ENCODE measurements at regions not wholly inside any gene's neighbourhood (a gene's known extent, or its start where the extent isn't known, plus 50 kb on each side); places are given as distances from the start of the nearest gene placed in this dataset.

DNA sequence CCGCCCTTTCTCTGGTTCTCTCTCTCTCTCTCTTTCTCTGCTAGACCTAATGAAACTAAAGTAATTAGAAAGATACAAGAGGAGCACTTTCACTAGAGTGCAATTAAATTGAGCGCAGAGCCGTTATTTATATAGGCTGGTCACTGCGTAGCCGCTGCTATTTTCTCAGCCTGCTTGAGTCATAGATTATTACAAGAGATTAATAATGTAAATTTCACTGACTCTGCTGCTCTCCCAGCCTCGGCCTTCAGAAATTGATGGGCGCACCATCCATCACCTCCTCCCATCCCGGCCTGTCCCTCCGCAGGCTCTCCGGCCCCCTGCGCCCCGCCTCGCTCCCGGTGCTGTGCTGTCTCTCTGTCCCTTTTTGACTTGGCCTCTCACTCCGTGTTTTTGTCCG lies 268.0 kb upstream of the MVB12B start:
- no peaks in the 10 kb centered on the region for H3K36me3 ChIP-seq (ENCODE audit: control insufficient read depth in 2 of 2, extremely low read depth in 1 of 2, insufficient read depth in 2 of 2, low read length in 2 of 2)
- no peak for FAIRE-seq
- no peak overlapping the region for H3K4me2 ChIP-seq (ENCODE audit: control insufficient read depth, extremely low read depth, insufficient read depth, low read depth, low read length)
- H3K9me1 ChIP-seq (ENCODE audit: control insufficient read depth, extremely low read depth, insufficient read depth, low read length) = no peaks in the 10 kb centered on the region
- no peaks in the 10 kb centered on the region for H4K20me1 ChIP-seq (ENCODE audit: control insufficient read depth, extremely low read depth, insufficient read depth, low read length)
- H2AFZ ChIP-seq (ENCODE audit: control insufficient read depth, low read length) = no peak overlapping the region
- H3K4me1 ChIP-seq (ENCODE audit: control insufficient read depth, extremely low read depth, insufficient read depth, low read length) = peaks cover 5% of the 10 kb centered on the region
- DNase-seq (ENCODE audit: low read depth, low spot score) = no peak
- H3K27me3 ChIP-seq (ENCODE audit: control insufficient read depth, extremely low read depth, insufficient read depth, low read length) = peaks cover 21% of the 10 kb centered on the region
- H3K27ac ChIP-seq (ENCODE audit: control insufficient read depth, insufficient read depth, low read length) = no peak overlapping the region
- no peak overlapping the region for H3K4me3 ChIP-seq (ENCODE audit: control insufficient read depth in 2 of 3, extremely low read depth in 1 of 3, insufficient read depth in 2 of 3, low read depth in 1 of 3, low read length in 3 of 3)
- H3K9me3 ChIP-seq (ENCODE audit: control insufficient read depth, low read depth, low read length) = no peaks in the 10 kb centered on the region
- no peaks in the 10 kb centered on the region for H3K79me2 ChIP-seq (ENCODE audit: control insufficient read depth, insufficient read depth, low read length)
- no peak overlapping the region for H3K9ac ChIP-seq (ENCODE audit: control insufficient read depth, extremely low read depth, insufficient read depth, low read length)
- dilution Hi-C loops (cut with MboI; ENCODE audit: extremely low pct_ligation_motif_present, low sequenced_read_pairs) = no loop called here
- TF ChIP-seq CTCF (optimal IDR thresholded peaks at IDR 0.05 in 1 of 3, IDR thresholded peaks at IDR 0.05 in 1 of 3, conservative IDR thresholded peaks at IDR 0.05 in 1 of 3; ENCODE audit: extremely low read depth in 1 of 3, insufficient read depth in 2 of 3, low read length in 3 of 3) (no peak), EZH2 (IDR thresholded peaks at IDR 0.05; ENCODE audit: low read length) (no peak)

DNA sequence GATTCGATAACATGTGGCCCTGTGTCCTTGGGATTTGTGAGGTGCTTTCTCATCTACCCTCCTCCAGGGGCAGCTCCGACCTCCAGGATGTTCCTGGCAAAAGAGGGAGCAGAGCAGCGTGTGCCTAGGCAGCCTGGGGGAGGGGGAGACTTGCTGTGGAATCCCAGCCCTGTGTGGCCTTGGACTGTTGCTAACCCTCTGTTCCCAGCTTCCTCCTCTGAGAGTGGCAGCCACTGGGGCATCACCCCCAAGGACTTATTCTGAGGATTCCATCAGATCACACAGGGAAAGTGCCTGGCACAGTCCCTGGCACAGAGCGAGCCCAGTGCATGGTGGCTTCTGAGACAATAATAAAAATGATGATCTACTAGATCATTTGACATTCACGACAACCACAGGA lies 265.1 kb upstream of the MVB12B start:
- TF ChIP-seq CTCF (optimal IDR thresholded peaks at IDR 0.05 in 1 of 3, IDR thresholded peaks at IDR 0.05 in 1 of 3, conservative IDR thresholded peaks at IDR 0.05 in 1 of 3; ENCODE audit: extremely low read depth in 1 of 3, insufficient read depth in 2 of 3, low read length in 3 of 3) = no peak
- no peak for TF ChIP-seq EZH2 (IDR thresholded peaks at IDR 0.05; ENCODE audit: low read length)
- no peak overlapping the region for H3K4me3 ChIP-seq (ENCODE audit: control insufficient read depth in 2 of 3, extremely low read depth in 1 of 3, insufficient read depth in 2 of 3, low read depth in 1 of 3, low read length in 3 of 3)
- no peak overlapping the region for H3K4me2 ChIP-seq (ENCODE audit: control insufficient read depth, extremely low read depth, insufficient read depth, low read depth, low read length)
- H3K27ac ChIP-seq (ENCODE audit: control insufficient read depth, insufficient read depth, low read length) = no peak overlapping the region
- peaks cover 15% of the 10 kb centered on the region for H3K27me3 ChIP-seq (ENCODE audit: control insufficient read depth, extremely low read depth, insufficient read depth, low read length)
- H3K4me1 ChIP-seq (ENCODE audit: control insufficient read depth, extremely low read depth, insufficient read depth, low read length) = no peaks in the 10 kb centered on the region
- no peaks in the 10 kb centered on the region for H3K36me3 ChIP-seq (ENCODE audit: control insufficient read depth in 2 of 2, extremely low read depth in 1 of 2, insufficient read depth in 2 of 2, low read length in 2 of 2)
- no peaks in the 10 kb centered on the region for H3K79me2 ChIP-seq (ENCODE audit: control insufficient read depth, insufficient read depth, low read length)
- H2AFZ ChIP-seq (ENCODE audit: control insufficient read depth, low read length) = no peak overlapping the region
- no peaks in the 10 kb centered on the region for H3K9me1 ChIP-seq (ENCODE audit: control insufficient read depth, extremely low read depth, insufficient read depth, low read length)
- dilution Hi-C loops (cut with MboI; ENCODE audit: extremely low pct_ligation_motif_present, low sequenced_read_pairs) = no loop called here
- no peak overlapping the region for H3K9ac ChIP-seq (ENCODE audit: control insufficient read depth, extremely low read depth, insufficient read depth, low read length)
- no peak for FAIRE-seq
- no peak for DNase-seq (ENCODE audit: low read depth, low spot score)
- H3K9me3 ChIP-seq (ENCODE audit: control insufficient read depth, low read depth, low read length) = no peaks in the 10 kb centered on the region
- no peaks in the 10 kb centered on the region for H4K20me1 ChIP-seq (ENCODE audit: control insufficient read depth, extremely low read depth, insufficient read depth, low read length)
